Breast epithelium (tissue), 4 donors: ENCODE measurements at regions not wholly inside any gene's neighbourhood (a gene's known extent, or its start where the extent isn't known, plus 50 kb on each side); places are given as distances from the start of the nearest gene placed in this dataset.

Experiments used
- DNase-seq, 2 donors: peaks; one replicate each; pipeline ENCODE4 v3.0.0-alpha.2; 2019; ENCODE audit warnings: low spot score in 2 of 2
- H3K27ac ChIP-seq, 2 donors: fragments of 200-600 bp; sonication (generic) in 1 of 2; one replicate each; pipeline ENCODE4 v1.5.1; 2016 to 2019; ENCODE audit warnings: mild to moderate bottlenecking in 1 of 2
- H3K27me3 ChIP-seq, 2 donors: fragments of 200-600 bp; sonication (generic) in 1 of 2; one replicate each; pipeline versions ENCODE4 v1.5.1 to v1.6.0; 2017 to 2019; ENCODE audit warnings: control low read depth in 1 of 2, mild to moderate bottlenecking in 1 of 2
- H3K36me3 ChIP-seq: fragments of 200-600 bp; one replicate; pipeline ENCODE4 v1.5.1; 2019
- H3K4me1 ChIP-seq, 2 donors: fragments of 200-600 bp; sonication (generic); one replicate each; pipeline ENCODE4 v1.5.1; 2016 to 2019; ENCODE audit warnings: control low read depth in 1 of 2
- H3K4me3 ChIP-seq, 3 donors: fragments of 200-600 bp; sonication (generic); 1 replicate in 2 of 3; 2 replicates in 1 of 3; pipeline ENCODE4 v1.5.1; 2016 to 2019; ENCODE audit warnings: mild to moderate bottlenecking in 3 of 3, moderate library complexity in 2 of 3
- H3K9me3 ChIP-seq, 2 donors: fragments of 200-600 bp; sonication (generic) in 1 of 2; one replicate each; pipeline ENCODE4 v1.5.1; 2016 to 2019; ENCODE audit warnings: control low read depth in 1 of 2
- POLR2A ChIP-seq: fragments of 450-650 bp; IDR thresholded peaks from one replicate; pipeline ENCODE4 v1.6.1; 2016; ENCODE audit warnings: antibody characterized with exemption, mild to moderate bottlenecking, moderate library complexity
- POLR2AphosphoS5 ChIP-seq, 3 donors: sonication (generic); formaldehyde crosslinking; IDR thresholded peaks; one replicate each; pipeline ENCODE4 v1.6.1; 2017; ENCODE audit warnings: antibody characterized with exemption in 3 of 3
- intact Hi-C: fragments of 100-400 bp; cut with DNase I; formaldehyde crosslinking; loops from one replicate; pipeline ENCODE4 v1.15.1; 2023; ENCODE audit warnings: low total_unique reads
- TF ChIP-seq, protein P1 (sequence below), 3 donors: fragments of 450-650 bp; IDR thresholded peaks; one replicate each; pipeline ENCODE4 v1.5.1; 2016 to 2017; ENCODE audit warnings: antibody characterized with exemption in 3 of 3, mild to moderate bottlenecking in 3 of 3, moderate library complexity in 3 of 3

DNA sequence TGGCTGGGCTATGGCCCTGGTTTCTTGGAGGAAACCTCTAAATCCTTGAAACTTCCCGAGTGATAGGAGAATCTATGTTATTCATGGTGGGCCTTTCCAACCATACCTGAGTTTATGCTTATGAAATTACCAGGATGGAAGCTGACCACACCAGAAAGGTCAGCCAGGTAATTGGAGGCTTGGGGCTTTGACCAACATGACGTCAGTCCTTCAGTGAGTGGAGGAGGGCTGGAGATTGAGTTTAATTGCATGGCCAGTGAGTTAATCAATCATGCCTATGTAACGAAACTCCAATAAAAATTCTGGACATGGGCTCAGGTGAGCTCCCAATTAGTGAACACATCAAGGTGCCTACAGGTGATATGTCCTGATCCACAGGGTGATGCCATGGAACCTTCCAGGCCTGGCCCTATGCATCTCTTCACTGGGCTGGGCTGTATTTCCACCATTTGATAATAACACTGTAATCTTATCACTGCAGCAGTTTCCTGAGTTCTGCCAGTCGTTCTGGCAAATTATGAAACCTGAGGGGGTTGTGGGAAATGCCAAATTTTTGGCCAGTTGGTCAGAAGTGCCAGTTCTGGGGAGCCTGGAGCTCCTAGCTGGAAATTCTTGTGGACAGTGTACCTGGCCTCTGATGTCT, 106.5 kb downstream of the CDH26 start:
- Histone ChIP-seq H3K9me3 (no peaks in the 10 kb centered on the region), H3K4me1 (no peaks in the 10 kb centered on the region), H3K4me3 (no peak overlapping the region), H3K27ac (no peak overlapping the region), H3K36me3 (no peaks in the 10 kb centered on the region), H3K27me3 (no peaks in the 10 kb centered on the region)
- no peak for TF ChIP-seq POLR2A
- no peak for TF ChIP-seq POLR2AphosphoS5 (IDR thresholded peaks at IDR 0.05)
- TF ChIP-seq, protein P1, sequence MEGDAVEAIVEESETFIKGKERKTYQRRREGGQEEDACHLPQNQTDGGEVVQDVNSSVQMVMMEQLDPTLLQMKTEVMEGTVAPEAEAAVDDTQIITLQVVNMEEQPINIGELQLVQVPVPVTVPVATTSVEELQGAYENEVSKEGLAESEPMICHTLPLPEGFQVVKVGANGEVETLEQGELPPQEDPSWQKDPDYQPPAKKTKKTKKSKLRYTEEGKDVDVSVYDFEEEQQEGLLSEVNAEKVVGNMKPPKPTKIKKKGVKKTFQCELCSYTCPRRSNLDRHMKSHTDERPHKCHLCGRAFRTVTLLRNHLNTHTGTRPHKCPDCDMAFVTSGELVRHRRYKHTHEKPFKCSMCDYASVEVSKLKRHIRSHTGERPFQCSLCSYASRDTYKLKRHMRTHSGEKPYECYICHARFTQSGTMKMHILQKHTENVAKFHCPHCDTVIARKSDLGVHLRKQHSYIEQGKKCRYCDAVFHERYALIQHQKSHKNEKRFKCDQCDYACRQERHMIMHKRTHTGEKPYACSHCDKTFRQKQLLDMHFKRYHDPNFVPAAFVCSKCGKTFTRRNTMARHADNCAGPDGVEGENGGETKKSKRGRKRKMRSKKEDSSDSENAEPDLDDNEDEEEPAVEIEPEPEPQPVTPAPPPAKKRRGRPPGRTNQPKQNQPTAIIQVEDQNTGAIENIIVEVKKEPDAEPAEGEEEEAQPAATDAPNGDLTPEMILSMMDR (IDR thresholded peaks at IDR 0.05) = no peak
- intact Hi-C loops = loop anchor here (5.0 to 10.0 kb wide), 2 partner anchors 597 to 1110 kb away; no protein-coding TSS in a partner anchor
- DNase-seq = no peak

DNA sequence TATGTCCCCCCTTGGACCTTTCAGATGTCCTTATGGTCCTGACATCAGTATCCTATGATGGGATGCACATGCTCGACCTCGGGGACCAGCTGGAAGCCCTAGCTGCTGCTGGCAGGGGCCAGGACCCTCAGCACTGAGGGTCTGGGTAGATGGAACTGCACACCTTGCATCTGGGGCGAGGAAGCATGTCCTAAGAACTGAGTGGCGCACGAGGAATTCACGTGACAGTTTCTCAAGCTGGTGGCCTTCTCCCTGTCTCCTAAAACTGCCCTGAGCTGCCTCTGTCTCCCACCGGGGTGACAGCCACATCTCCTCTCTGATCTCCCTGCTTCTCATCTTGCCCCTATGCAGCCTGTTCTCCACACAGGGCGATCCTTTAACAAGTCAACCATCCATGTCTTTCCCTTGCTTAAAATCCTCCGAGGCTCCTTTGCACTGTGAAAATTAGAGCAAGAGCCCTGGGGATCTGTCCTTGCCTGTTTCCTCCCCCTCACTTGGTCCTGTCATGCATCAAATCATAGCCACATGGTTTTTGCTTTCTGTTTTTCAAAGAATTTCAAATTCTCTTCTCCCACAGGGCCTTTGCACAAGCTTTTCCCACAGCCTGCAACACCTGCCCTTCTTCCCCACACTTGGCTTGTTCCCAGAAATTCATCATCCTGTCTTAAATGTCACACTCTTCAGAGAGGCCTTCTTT, 107.7 kb downstream of the CDH26 start:
- H3K27ac ChIP-seq = no peak overlapping the region
- intact Hi-C loops = loop anchor here (5.0 to 10.0 kb wide), 2 partner anchors 599 to 1111 kb away; no protein-coding TSS in a partner anchor
- H3K36me3 ChIP-seq = no peaks in the 10 kb centered on the region
- TF ChIP-seq, protein P1 (IDR thresholded peaks at IDR 0.05) = no peak
- TF ChIP-seq POLR2A (no peak), POLR2AphosphoS5 (IDR thresholded peaks at IDR 0.05) (no peak)
- H3K4me3 ChIP-seq = no peak overlapping the region
- no peaks in the 10 kb centered on the region for H3K27me3 ChIP-seq
- no peaks in the 10 kb centered on the region for H3K9me3 ChIP-seq
- H3K4me1 ChIP-seq = no peaks in the 10 kb centered on the region
- no peak for DNase-seq

DNA sequence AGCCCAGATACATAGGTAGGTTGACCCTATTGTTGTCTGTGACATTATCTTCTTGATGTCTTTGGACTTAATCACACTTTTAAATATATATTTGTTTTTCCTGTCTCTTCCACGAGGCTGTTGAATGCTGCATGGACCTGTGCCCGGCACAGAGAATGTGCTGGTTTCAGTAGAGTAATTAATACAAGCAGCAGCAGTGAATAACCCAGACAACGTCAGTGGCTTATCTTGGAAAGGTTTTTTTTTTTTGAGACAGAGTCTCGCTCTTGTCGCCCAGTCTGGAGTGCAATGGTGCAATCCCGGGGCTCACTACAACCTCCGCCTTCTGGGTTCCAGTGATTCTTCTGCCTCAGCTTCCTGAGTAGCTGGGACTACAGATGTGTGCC, 108.2 kb downstream of the CDH26 start:
- no peak for TF ChIP-seq POLR2A
- TF ChIP-seq POLR2AphosphoS5 (IDR thresholded peaks at IDR 0.05) = no peak
- TF ChIP-seq, protein P1 (IDR thresholded peaks at IDR 0.05) = no peak
- no peaks in the 10 kb centered on the region for H3K36me3 ChIP-seq
- H3K27me3 ChIP-seq = no peaks in the 10 kb centered on the region
- H3K27ac ChIP-seq = no peak overlapping the region
- DNase-seq = no peak
- H3K9me3 ChIP-seq = no peaks in the 10 kb centered on the region
- H3K4me3 ChIP-seq = no peak overlapping the region
- no peaks in the 10 kb centered on the region for H3K4me1 ChIP-seq
- intact Hi-C loops = loop anchor here (5.0 to 10.0 kb wide), 2 partner anchors 599 to 1112 kb away; no protein-coding TSS in a partner anchor

DNA sequence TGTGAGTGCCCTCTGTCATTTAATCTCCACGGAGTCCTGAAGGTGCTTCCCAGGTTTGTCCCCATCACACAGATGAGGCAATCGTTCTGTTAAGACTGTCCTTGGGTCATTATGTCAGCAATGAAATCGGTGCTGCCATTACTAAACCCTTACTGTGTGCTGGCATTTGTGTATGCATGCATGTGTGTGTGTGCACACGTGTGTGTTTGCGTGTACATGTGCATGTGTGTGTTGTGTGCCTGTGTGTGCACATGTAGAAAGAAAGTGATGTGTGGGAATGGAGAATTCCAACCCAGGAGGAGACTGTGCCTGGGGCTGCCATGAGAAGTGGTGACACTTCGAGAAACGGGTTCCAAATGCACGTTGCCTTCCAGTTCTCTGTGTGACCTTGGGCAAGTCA, 110.3 kb downstream of the CDH26 start:
- DNase-seq = no peak
- H3K9me3 ChIP-seq = no peaks in the 10 kb centered on the region
- no peaks in the 10 kb centered on the region for H3K36me3 ChIP-seq
- H3K4me1 ChIP-seq = no peaks in the 10 kb centered on the region
- intact Hi-C loops = loop anchor here (5.0 to 10.0 kb wide), 2 partner anchors 601 to 1114 kb away; no protein-coding TSS in a partner anchor
- H3K27ac ChIP-seq = no peak overlapping the region
- H3K27me3 ChIP-seq = no peaks in the 10 kb centered on the region
- no peak overlapping the region for H3K4me3 ChIP-seq
- TF ChIP-seq POLR2AphosphoS5 (IDR thresholded peaks at IDR 0.05) = no peak
- TF ChIP-seq, protein P1 (IDR thresholded peaks at IDR 0.05) = no peak
- TF ChIP-seq POLR2A = no peak

DNA sequence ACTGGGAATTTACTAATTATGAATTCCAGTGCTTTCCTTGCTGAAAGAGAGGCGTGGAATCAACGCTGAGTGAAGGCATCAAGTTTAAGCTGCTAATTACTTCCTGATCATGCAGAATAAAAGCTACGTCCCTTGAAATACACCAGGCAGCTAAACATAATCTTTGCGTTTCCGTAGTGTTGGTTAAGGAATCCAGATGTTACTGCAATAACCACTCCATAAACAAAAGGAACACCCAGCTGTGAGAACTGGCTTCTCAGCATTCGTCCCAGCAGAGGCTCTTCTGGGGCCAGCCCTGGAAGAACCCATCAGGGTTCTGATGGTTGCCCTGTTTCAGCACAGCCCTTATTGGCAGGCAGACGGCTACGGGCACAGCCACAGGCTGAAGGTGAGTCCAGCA, 111.4 kb downstream of the CDH26 start:
- Histone ChIP-seq H3K27me3 (no peaks in the 10 kb centered on the region), H3K27ac (no peak overlapping the region), H3K36me3 (no peaks in the 10 kb centered on the region), H3K4me1 (no peaks in the 10 kb centered on the region), H3K9me3 (no peaks in the 10 kb centered on the region), H3K4me3 (no peak overlapping the region)
- intact Hi-C loops = loop anchor here (5.0 to 10.0 kb wide), 2 partner anchors 602 to 1115 kb away; no protein-coding TSS in a partner anchor
- no peak for DNase-seq
- TF ChIP-seq, protein P1 (IDR thresholded peaks at IDR 0.05) = no peak
- TF ChIP-seq POLR2A (no peak), POLR2AphosphoS5 (IDR thresholded peaks at IDR 0.05) (no peak)
